H1 (cell line): ENCODE measurements at regions not wholly inside any gene's neighbourhood (a gene's known extent, or its start where the extent isn't known, plus 50 kb on each side); places are given as distances from the start of the nearest gene placed in this dataset.

ENCODE experiments used
- CTCF ChIA-PET: fragments of 300-600 bp; sonication (Branson Sonifier 250); formaldehyde crosslinking; loops from one replicate; lab custom pipeline; 2021; ENCODE audit not compliant: partially characterized antibody; lab: Charles Lee
- POLR2A ChIA-PET: fragments of 300-600 bp; sonication (Branson Sonifier 250); formaldehyde crosslinking; loops from one replicate; lab custom pipeline; 2021; ENCODE audit warnings: inconsistent platforms; ENCODE audit not compliant: partially characterized antibody; lab: Charles Lee
- DNase-seq, 2 experiments: peaks; one replicate each; pipeline versions ENCODE4 v3.0.0 to v3.0.0-alpha.2; 2010 to 2022; ENCODE audit warnings: low spot score in 2 of 2, low read depth in 1 of 2, mixed read lengths in 1 of 2
- FAIRE-seq: peaks from 2 replicates; lab custom pipeline; 2011; peaks lifted over from hg19 to GRCh38; lab: Jason Lieb, UNC
- H2AFZ ChIP-seq: 2 replicates; pipeline ENCODE4 v1.8.1; 2012; ENCODE audit warnings: low read length, inconsistent platforms
- H2AK5ac ChIP-seq: 2 replicates; pipeline ENCODE4 v1.6.1; 2013; ENCODE audit warnings: low read depth, low read length
- H2BK120ac ChIP-seq: replicated peaks from 2 replicates; pipeline ENCODE3; 2013; ENCODE audit warnings: low read depth, low read length, inconsistent platforms
- H2BK12ac ChIP-seq: 2 replicates; pipeline ENCODE4 v1.6.1; 2013; ENCODE audit warnings: low read depth, low read length
- H2BK15ac ChIP-seq: 2 replicates; pipeline ENCODE4 v1.6.1; 2013; ENCODE audit warnings: low read length
- H2BK20ac ChIP-seq: 2 replicates; pipeline ENCODE4 v1.6.1; 2013; ENCODE audit warnings: low read length
- H2BK5ac ChIP-seq: 2 replicates; pipeline ENCODE4 v1.6.1; 2013; ENCODE audit warnings: low read depth, low read length
- H3K14ac ChIP-seq: 2 replicates; pipeline ENCODE4 v1.6.1; 2013; ENCODE audit warnings: inconsistent platforms; ENCODE audit not compliant: insufficient read length
- H3K18ac ChIP-seq: 2 replicates; pipeline ENCODE4 v1.6.1; 2013; ENCODE audit warnings: low read length; ENCODE audit errors: extremely low read depth
- H3K23ac ChIP-seq: 2 replicates; pipeline ENCODE4 v1.6.1; 2013; ENCODE audit warnings: inconsistent platforms; ENCODE audit not compliant: insufficient read length
- H3K23me2 ChIP-seq: 2 replicates; pipeline ENCODE4 v1.6.1; 2013; ENCODE audit warnings: low read depth, low read length
- H3K27ac ChIP-seq: 2 replicates; pipeline ENCODE4 v1.6.1; 2011; ENCODE audit warnings: low read depth, low read length, inconsistent platforms
- H3K27me3 ChIP-seq, 4 experiments: replicated peaks in 1 of 4; 1 replicate in 1 of 4; 2 replicates in 3 of 4; pipeline versions ENCODE4 v1.6.1 to v1.8.1; 2011 to 2013; ENCODE audit warnings: low read length in 3 of 4, mild to moderate bottlenecking in 3 of 4, inconsistent platforms in 2 of 4, mixed read lengths in 2 of 4, moderate library complexity in 1 of 4; ENCODE audit not compliant: control insufficient read depth in 3 of 4, insufficient read depth in 3 of 4; ENCODE audit errors: extremely low read depth in 1 of 4
- H3K36me3 ChIP-seq, 4 experiments: 2 replicates each; pipeline versions ENCODE4 v1.6.1 to v1.8.1; 2011 to 2013; ENCODE audit warnings: mild to moderate bottlenecking in 4 of 4, low read length in 3 of 4, moderate library complexity in 2 of 4, control low read depth in 1 of 4, inconsistent platforms in 1 of 4; ENCODE audit not compliant: insufficient read depth in 4 of 4, control insufficient read depth in 2 of 4
- H3K4ac ChIP-seq: replicated peaks from 2 replicates; pipeline ENCODE3; 2013; ENCODE audit warnings: low read length, low read depth, mixed read lengths, inconsistent platforms; ENCODE audit not compliant: insufficient read length
- H3K4me1 ChIP-seq, 4 experiments: replicated peaks in 1 of 4; 1 replicate in 1 of 4; 2 replicates in 3 of 4; pipeline versions ENCODE4 v1.6.1 to v1.8.1; 2011 to 2013; ENCODE audit warnings: low read length in 3 of 4, inconsistent platforms in 2 of 4, mixed read lengths in 1 of 4; ENCODE audit not compliant: insufficient read depth in 4 of 4, control insufficient read depth in 3 of 4
- H3K4me2 ChIP-seq, 2 experiments: 2 replicates each; pipeline versions ENCODE4 v1.6.1 to v1.8.1; 2011 to 2013; ENCODE audit warnings: low read depth in 2 of 2, low read length in 2 of 2, control low read depth in 1 of 2, inconsistent platforms in 1 of 2, mild to moderate bottlenecking in 1 of 2; ENCODE audit not compliant: insufficient read depth in 1 of 2
- H3K4me3 ChIP-seq, 4 experiments: fragments of 200-600, 300-600 bp in 1 of 4; sonication (generic), shearing (Covaris generic), sonication (Bioruptor Twin) in 1 of 4; 2 replicates each; pipeline versions ENCODE4 v1.5.1 to v1.8.1; 2011 to 2016; ENCODE audit warnings: low read length in 4 of 4, low read depth in 3 of 4, control low read depth in 2 of 4, inconsistent platforms in 2 of 4, mild to moderate bottlenecking in 2 of 4, mixed read lengths in 1 of 4, moderate library complexity in 1 of 4; ENCODE audit not compliant: insufficient read depth in 2 of 4; ENCODE audit errors: extremely low read depth in 1 of 4
- H3K56ac ChIP-seq: replicated peaks from 2 replicates; pipeline ENCODE3; 2013; ENCODE audit warnings: low read depth, mild to moderate bottlenecking, mixed read lengths, low read length, inconsistent platforms; ENCODE audit not compliant: insufficient read length
- H3K79me1 ChIP-seq: 2 replicates; pipeline ENCODE4 v1.6.1; 2013; ENCODE audit warnings: low read depth, low read length, control low read depth
- H3K79me2 ChIP-seq, 2 experiments: 2 replicates each; pipeline versions ENCODE4 v1.6.1 to v1.8.1; 2012 to 2013; ENCODE audit warnings: low read length in 2 of 2, mild to moderate bottlenecking in 2 of 2, inconsistent platforms in 1 of 2; ENCODE audit not compliant: insufficient read depth in 2 of 2, control insufficient read depth in 1 of 2
- H3K9ac ChIP-seq, 4 experiments: replicated peaks in 1 of 4; 1 replicate in 1 of 4; 2 replicates in 3 of 4; pipeline versions ENCODE4 v1.6.1 to v1.8.1; 2011 to 2013; ENCODE audit warnings: low read depth in 3 of 4, low read length in 3 of 4, control low read depth in 2 of 4, mild to moderate bottlenecking in 2 of 4, moderate library complexity in 2 of 4, inconsistent platforms in 1 of 4; ENCODE audit errors: extremely low read depth in 1 of 4
- H3K9me3 ChIP-seq, 2 experiments: 2 replicates each; pipeline versions ENCODE4 v1.6.1 to v1.8.1; 2012 to 2013; ENCODE audit warnings: mild to moderate bottlenecking in 2 of 2, moderate library complexity in 2 of 2, control low read depth in 1 of 2, inconsistent platforms in 1 of 2, low read depth in 1 of 2, low read length in 1 of 2, mixed read lengths in 1 of 2; ENCODE audit not compliant: insufficient read depth in 2 of 2
- H4K20me1 ChIP-seq, 2 experiments: replicated peaks in 1 of 2; 2 replicates each; pipeline versions ENCODE3 to v1.8.1; 2011 to 2013; ENCODE audit warnings: inconsistent platforms in 2 of 2, low read length in 2 of 2, mild to moderate bottlenecking in 1 of 2; ENCODE audit not compliant: insufficient read depth in 2 of 2, control insufficient read depth in 1 of 2
- H4K5ac ChIP-seq: 2 replicates; pipeline ENCODE4 v1.6.1; 2013; ENCODE audit warnings: low read length, low read depth, mixed read lengths, inconsistent platforms; ENCODE audit not compliant: insufficient read length
- H4K8ac ChIP-seq: 2 replicates; pipeline ENCODE4 v1.8.0; 2013; ENCODE audit warnings: mild to moderate bottlenecking, moderate library complexity, low read length, inconsistent platforms; ENCODE audit not compliant: insufficient read depth; ENCODE audit errors: extremely low read depth
- H4K91ac ChIP-seq: replicated peaks from 2 replicates; pipeline ENCODE3; 2013; ENCODE audit warnings: low read length, mixed read lengths, inconsistent platforms; ENCODE audit not compliant: insufficient read length
- CREB1 ChIP-seq: IDR thresholded peaks from 2 replicates; pipeline ENCODE4 v1.6.1; 2012; ENCODE audit warnings: inconsistent platforms
- EZH2 ChIP-seq: fragments of 200-600 bp; sonication (generic); IDR thresholded peaks from 2 replicates; pipeline ENCODE4 v1.7.1; 2012; ENCODE audit warnings: low read depth, mild to moderate bottlenecking, moderate library complexity, low read length, inconsistent platforms; ENCODE audit not compliant: severe bottlenecking
- GABPA ChIP-seq: IDR thresholded peaks from 2 replicates; pipeline ENCODE4 v1.6.1; 2011; ENCODE audit warnings: mild to moderate bottlenecking, low read length, moderate library complexity, borderline replicate concordance; ENCODE audit not compliant: insufficient read depth
- GTF2F1 ChIP-seq: IDR thresholded peaks from 2 replicates; pipeline ENCODE4 v1.6.1; 2012; ENCODE audit warnings: low read depth, low read length, improper control_type of control experiment, borderline replicate concordance
- MAFK ChIP-seq: IDR thresholded peaks from 2 replicates; pipeline ENCODE4 v1.6.1; 2012; ENCODE audit warnings: low read depth, mild to moderate bottlenecking, improper control_type of control experiment, low read length
- PHF8 ChIP-seq: fragments of 200-600 bp; sonication (generic); conservative IDR thresholded peaks from 2 replicates; pipeline ENCODE4 v1.7.1; 2012; ENCODE audit warnings: low read depth, mild to moderate bottlenecking, inconsistent platforms, low read length, moderate library complexity
- POLR2A ChIP-seq, 2 experiments: IDR thresholded peaks; 1 replicate in 1 of 2; 2 replicates in 1 of 2; pipeline ENCODE4 v1.6.1; 2011; ENCODE audit warnings: low read depth in 2 of 2, low read length in 2 of 2, mild to moderate bottlenecking in 2 of 2; ENCODE audit errors: control extremely low read depth in 1 of 2
- POU5F1 ChIP-seq: IDR thresholded peaks from 2 replicates; pipeline ENCODE4 v1.6.1; 2011; ENCODE audit warnings: low read depth, mild to moderate bottlenecking, low read length, moderate library complexity
- TAF1 ChIP-seq: IDR thresholded peaks from 2 replicates; pipeline ENCODE4 v1.6.1; 2011; ENCODE audit warnings: mild to moderate bottlenecking, low read depth, low read length
- TAF7 ChIP-seq: optimal IDR thresholded peaks from 2 replicates; pipeline ENCODE3; 2011; ENCODE audit warnings: low read depth, mild to moderate bottlenecking, inconsistent platforms, low read length, moderate library complexity, borderline replicate concordance
- TCF12 ChIP-seq: IDR thresholded peaks from 2 replicates; pipeline ENCODE4 v1.6.1; 2011; ENCODE audit warnings: low read depth, mild to moderate bottlenecking, low read length
- WGBS, 2 experiments: shearing (Covaris generic) in 1 of 2; methylation state at CpG; one replicate each; pipeline versions ENCODE4 v1.1.6 to v1.1.7; 2013 to 2015; ENCODE audit warnings: low lambda C conversion rate in 2 of 2, mixed read lengths in 2 of 2, inconsistent platforms in 1 of 2, low coverage in 1 of 2, missing lambda C conversion rate in 1 of 2; ENCODE audit not compliant: insufficient replicate concordance in 2 of 2, insufficient coverage in 1 of 2, insufficient read length in 1 of 2; ENCODE audit errors: extremely low coverage in 1 of 2, missing lambda C conversion rate in 1 of 2; 5-methylcytosine and 5-hydroxymethylcytosine counted together

DNA sequence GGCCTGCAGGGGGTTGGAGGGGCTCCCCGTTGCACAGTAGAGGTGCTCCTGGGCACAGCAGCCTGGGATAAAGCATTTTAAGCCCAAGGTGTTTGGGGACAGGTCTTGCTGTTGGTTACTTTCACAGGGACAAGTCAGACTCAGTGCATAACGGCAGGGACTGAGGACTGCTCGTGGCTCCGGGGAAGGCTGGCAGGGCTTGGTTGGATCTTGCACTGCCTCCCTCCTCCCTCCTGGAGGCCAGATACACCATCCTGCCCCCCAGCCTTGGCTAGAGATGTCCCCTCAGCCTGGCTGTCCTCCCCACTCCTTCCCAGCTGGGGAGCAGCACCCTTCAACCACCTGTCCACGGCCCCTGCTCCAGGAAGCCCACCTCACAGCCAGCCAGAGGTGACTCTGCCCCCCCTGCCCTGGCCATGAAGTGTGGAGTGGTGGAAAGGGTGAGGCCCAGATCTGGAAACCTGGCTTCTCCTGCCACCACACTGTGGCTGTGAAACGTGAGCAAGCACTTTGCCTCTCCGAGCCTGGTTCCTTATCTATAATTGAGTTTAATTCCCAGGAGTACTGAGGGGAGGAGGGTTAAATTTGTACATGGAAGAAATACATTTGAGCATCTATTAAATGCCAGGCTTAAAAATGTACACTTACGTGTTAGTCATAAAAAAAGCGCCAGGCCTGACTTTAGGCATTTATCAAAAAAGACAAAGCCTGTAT, 67.1 kb upstream of the TAF1B start:
- 86% methylated on average over 9 of the region's 9 CpGs; no CpG with 5 or more reads in 1 of the 2 experiments for WGBS, 2 experiments
- no peaks in the 10 kb centered on the region for H3K79me1 ChIP-seq
- CTCF ChIA-PET = no interaction called here
- TF ChIP-seq EZH2 = no peak
- no peak for TF ChIP-seq TCF12
- no peak for TF ChIP-seq PHF8
- TF ChIP-seq TAF1 = no peak
- TF ChIP-seq GTF2F1 = no peak
- TF ChIP-seq GABPA = no peak
- TF ChIP-seq CREB1 = no peak
- no peak for TF ChIP-seq TAF7
- TF ChIP-seq POLR2A (IDR thresholded peaks at IDR 0.05; ENCODE audit: control extremely low read depth in 1 of 2, low read depth in 2 of 2, low read length in 2 of 2) = no peak
- TF ChIP-seq MAFK = no peak
- no peak for TF ChIP-seq POU5F1

More for the DNA sequence above, 67.1 kb upstream of the TAF1B start:
- Histone ChIP-seq H3K27me3 (no peaks in the 10 kb centered on the region), H2BK15ac (no peak overlapping the region), H4K20me1 (no peaks in the 10 kb centered on the region), H4K5ac (no peak overlapping the region), H2BK20ac (no peak overlapping the region), H3K14ac (no peak overlapping the region), H4K8ac (no peak overlapping the region; the same call in 1 of the 2 replicates), H3K9me3 (no peaks in the 10 kb centered on the region; a peak in 1 of 4 replicates), H3K4me2 (no peak overlapping the region), H3K23me2 (peaks cover 2% of the 10 kb centered on the region; the same call in 1 of the 2 replicates), H2AFZ (no peak overlapping the region), H3K4me3 (no peak overlapping the region), H4K91ac (no peak overlapping the region), H2BK5ac (no peak overlapping the region), H3K9ac (no peak overlapping the region), H3K23ac (no peak overlapping the region), H3K18ac (no peak overlapping the region), H2BK12ac (no peak overlapping the region), H3K36me3 (no peaks in the 10 kb centered on the region), H2AK5ac (no peak overlapping the region), H2BK120ac (no peak overlapping the region), H3K4ac (no peak overlapping the region), H3K4me1 (0 out of 7 replicates have a peak, but pooled peaks cover 0 to 2% (median 0%) of the 10 kb centered on the region in 4 experiments), H3K27ac (no peak overlapping the region), H3K56ac (no peak overlapping the region), H3K79me2 (no peaks in the 10 kb centered on the region)
- no peak for DNase-seq
- no peak for FAIRE-seq
- POLR2A ChIA-PET = no interaction called here
